Upper lobe of left lung (tissue), 4 donors: ENCODE measurements at regions not wholly inside any gene's neighbourhood (a gene's known extent, or its start where the extent isn't known, plus 50 kb on each side); places are given as distances from the start of the nearest gene placed in this dataset.
"Not testable (repeated sequence)": the region's sequence is repeated elsewhere in the genome, so short reads cannot be mapped to it uniquely, and the experiment has no call there.

Source experiments
- CTCF ChIP-seq, 6 experiments: fragments of 450-650 bp in 4 of 6; fragments of 200-600 bp in 2 of 6; sonication (generic) in 2 of 6; IDR thresholded peaks; one replicate each; pipeline ENCODE4 v1.5.1; 2016 to 2019; ENCODE audit warnings: antibody characterized with exemption in 6 of 6
- EP300 ChIP-seq, 4 donors: sonication (generic); formaldehyde crosslinking; IDR thresholded peaks; one replicate each; pipeline ENCODE4 v1.5.1; 2017; ENCODE audit warnings: antibody characterized with exemption in 4 of 4, control low read depth in 2 of 4
- POLR2A ChIP-seq, 4 donors: fragments of 450-650 bp; IDR thresholded peaks; one replicate each; pipeline ENCODE4 v1.5.1; 2016 to 2017; ENCODE audit warnings: antibody characterized with exemption in 4 of 4, mild to moderate bottlenecking in 2 of 4
- POLR2AphosphoS5 ChIP-seq, 2 donors: sonication (generic); formaldehyde crosslinking; IDR thresholded peaks; one replicate each; pipeline ENCODE4 v1.5.1; 2017; ENCODE audit warnings: antibody characterized with exemption in 2 of 2

- TF ChIP-seq EP300, POLR2AphosphoS5, CTCF, POLR2A (IDR thresholded peaks at IDR 0.05): not testable (repeated sequence)
Observed at GRCh38 chr14:105706701-105707019, 180.3 kb downstream of the TMEM121 start.
